Body of pancreas (tissue), 4 donors: ENCODE measurements at regions not wholly inside any gene's neighbourhood (a gene's known extent, or its start where the extent isn't known, plus 50 kb on each side); places are given as distances from the start of the nearest gene placed in this dataset.

ENCODE experiments used
- CTCF ChIP-seq, 7 experiments: fragments of 450-650 bp in 4 of 7; fragments of 200-600 bp in 3 of 7; sonication (generic) in 3 of 7; IDR thresholded peaks; one replicate each; pipeline ENCODE4 v1.5.1; 2016 to 2019; ENCODE audit warnings: antibody characterized with exemption in 7 of 7
- POLR2A ChIP-seq, 3 donors: fragments of 450-650 bp; IDR thresholded peaks; one replicate each; pipeline ENCODE4 v1.6.1; 2016; ENCODE audit warnings: antibody characterized with exemption in 3 of 3, mild to moderate bottlenecking in 2 of 3

GRCh38 chr1:94680039-94680377 lies 138.4 kb upstream of the F3 start:
- TF ChIP-seq CTCF (IDR thresholded peaks at IDR 0.05): no peak
- TF ChIP-seq POLR2A (IDR thresholded peaks at IDR 0.05): no peak
